Activated CD4-positive, alpha-beta T cell treated with anti-CD3 and anti-CD28 coated beads for 24 hours (primary cell): ENCODE measurements at regions not wholly inside any gene's neighbourhood (a gene's known extent, or its start where the extent isn't known, plus 50 kb on each side); places are given as distances from the start of the nearest gene placed in this dataset.
"Not testable (repeated sequence)": the region's sequence is repeated elsewhere in the genome, so short reads cannot be mapped to it uniquely, and the experiment has no call there.

Source experiments
- DNase-seq, 2 donors: peaks; one replicate each; pipeline ENCODE4 v3.0.0-alpha.2; 2020; ENCODE audit warnings: low read depth in 2 of 2

DNA sequence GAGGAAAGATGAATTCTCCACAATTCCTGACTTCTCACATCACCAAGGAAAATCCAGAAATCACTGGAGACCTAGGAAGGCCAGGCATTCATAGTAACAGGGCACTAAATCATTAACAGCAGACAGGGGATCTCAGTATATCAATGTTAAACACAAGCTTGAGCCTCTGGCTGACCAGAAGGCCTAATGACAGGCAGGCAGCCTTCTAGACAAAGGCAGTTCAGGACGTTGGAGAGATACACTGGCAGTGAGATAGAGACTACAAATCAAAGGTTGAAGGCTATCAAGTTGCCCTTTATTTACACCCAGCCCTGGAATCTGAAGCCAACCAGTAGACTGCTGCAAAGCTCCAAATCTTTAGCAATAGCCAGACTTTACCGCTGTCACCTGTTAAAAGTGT, 422.8 kb upstream of the CCL2 start:
- no peak for DNase-seq

- no peak for DNase-seq
Observed at GRCh38 chr17:33837281-33837680, 417.8 kb upstream of the CCL2 start.

GRCh38 chr17:33838281-33838680, 416.8 kb upstream of the CCL2 start:
- DNase-seq: no peak

- no peak for DNase-seq
Observed at GRCh38 chr17:33847900-33848299, 407.2 kb upstream of the CCL2 start.

GRCh38 chr17:33848433-33848832, 406.7 kb upstream of the CCL2 start:
- no peak for DNase-seq

DNA sequence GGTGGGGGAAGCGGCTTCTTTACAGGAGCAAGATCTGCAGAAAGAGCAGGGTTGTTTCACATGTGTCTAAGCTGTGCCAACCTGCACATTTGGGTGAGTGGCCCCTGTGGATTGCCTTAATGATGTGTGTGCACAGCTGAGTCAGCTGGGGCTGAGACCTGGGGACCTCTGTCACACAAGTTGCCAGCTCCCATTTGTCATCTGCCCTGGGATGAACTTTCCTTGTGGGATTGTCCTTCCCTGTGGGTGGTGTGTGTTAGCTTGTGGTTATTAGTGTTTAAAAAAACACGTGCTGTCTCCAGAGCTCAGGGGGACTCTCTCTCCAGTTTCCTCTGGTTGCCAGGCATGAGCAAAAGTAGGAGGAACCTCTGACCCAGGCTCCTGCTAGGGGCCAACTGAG, 400.5 kb upstream of the CCL2 start:
- no peak for DNase-seq

- DNase-seq: no peak
Observed at GRCh38 chr17:33858121-33858520, 397.0 kb upstream of the CCL2 start.

DNA sequence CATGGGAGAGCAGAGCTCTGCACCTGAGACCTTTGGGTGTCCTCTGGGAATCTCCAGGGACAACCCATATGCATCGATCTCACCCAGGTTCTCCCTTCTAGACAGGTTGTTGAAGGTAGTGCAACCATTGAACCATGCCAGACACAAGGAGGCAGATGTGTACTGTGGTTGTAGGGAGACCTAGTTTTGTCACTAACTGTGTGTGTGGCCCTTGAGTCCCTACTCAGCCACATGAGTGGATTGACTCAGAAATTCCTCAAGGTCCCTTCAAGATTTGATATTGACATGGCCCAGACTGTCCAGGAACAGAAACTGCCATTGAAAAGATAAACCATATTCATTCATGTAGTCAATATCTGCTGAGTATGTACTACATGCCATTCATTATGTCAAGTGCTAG, 396.4 kb upstream of the CCL2 start:
- DNase-seq: no peak

DNA sequence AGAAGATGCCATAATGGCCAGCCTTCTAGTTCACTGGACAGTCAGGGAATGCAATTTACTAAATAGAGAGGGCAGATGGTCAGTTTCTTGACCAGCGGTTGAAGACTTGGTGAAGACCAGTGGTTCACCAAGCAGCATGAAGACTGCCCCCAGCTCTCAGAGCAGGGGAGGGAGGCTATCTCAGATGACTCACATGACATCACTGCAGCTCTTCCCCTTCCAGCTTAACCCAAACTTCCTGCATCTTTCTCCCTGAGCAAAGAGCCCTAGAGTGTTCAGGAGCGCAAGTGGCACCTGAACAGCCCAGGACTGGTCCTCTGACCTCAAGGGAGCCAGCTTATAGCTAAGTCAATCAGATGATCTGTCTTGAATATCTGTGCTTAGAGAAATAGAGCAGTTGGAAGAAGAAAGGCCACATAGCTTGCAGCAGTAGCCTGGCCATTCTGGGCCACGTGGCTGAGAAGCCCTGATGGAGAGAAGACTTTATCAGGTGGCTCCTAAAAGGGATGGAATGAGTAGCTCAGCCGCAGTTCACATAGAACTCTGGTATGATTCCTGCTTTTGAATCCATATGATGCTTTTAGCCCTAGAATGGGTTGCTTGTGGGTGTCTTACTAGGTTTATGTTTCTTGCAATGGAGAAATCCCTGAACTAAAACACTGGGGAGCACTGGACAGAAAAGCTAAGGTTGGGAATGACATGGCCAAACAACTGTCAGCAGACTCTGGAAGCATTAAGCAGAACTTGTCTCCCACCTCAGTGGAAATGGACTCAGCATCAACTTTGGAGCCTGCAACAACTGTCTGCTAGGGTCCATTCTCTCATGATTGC, 392.1 kb upstream of the CCL2 start:
- DNase-seq: no peak

DNA sequence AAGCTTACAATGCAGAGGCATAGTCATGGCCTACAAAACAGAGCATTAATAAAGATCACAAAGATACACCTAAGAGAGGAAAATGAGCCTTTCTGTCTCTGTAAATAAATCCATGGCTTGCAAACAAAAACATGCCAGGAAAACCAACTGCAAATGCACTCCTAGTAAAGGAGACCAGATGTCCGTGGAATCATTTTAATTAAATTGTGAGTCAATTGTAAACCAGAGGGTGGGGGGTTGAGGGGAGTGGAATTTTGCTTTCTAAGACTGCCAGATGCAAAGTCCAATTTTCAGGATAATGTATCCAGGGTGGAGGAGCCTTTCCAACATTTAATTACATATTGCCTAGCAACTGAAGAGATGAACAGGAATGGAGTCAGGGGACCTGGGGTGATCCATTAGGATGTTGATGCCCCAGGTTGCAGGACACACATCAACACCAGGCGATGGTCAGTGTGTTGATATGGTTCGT, 390.3 kb upstream of the CCL2 start:
- DNase-seq: no peak

GRCh38 chr17:33868899-33869298, 386.2 kb upstream of the CCL2 start:
- no peak for DNase-seq

DNA sequence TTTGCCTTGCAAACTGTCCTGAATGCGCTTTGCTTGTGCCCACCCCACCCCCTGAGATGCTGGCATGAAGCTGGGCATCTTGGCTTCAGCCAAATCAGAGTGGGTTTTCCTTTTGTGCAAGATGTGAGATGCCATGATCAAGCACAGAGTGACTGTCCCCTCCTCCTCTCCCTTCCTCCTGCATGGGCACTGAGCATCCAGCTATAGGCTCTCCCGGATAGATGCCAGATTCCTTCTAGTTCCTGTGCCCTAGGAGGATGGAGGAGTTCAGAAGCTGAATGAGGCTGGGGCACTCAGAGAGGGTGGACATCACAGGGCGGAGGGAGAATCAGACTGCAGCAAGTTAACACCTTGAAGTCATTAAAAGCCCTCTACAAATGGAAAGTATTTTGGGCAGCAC, 384.1 kb upstream of the CCL2 start:
- DNase-seq: no peak

GRCh38 chr17:33871720-33872540, 383.2 kb upstream of the CCL2 start:
- no peak for DNase-seq

- DNase-seq: no peak
Observed at GRCh38 chr17:33873201-33873617, 381.9 kb upstream of the CCL2 start.

DNA sequence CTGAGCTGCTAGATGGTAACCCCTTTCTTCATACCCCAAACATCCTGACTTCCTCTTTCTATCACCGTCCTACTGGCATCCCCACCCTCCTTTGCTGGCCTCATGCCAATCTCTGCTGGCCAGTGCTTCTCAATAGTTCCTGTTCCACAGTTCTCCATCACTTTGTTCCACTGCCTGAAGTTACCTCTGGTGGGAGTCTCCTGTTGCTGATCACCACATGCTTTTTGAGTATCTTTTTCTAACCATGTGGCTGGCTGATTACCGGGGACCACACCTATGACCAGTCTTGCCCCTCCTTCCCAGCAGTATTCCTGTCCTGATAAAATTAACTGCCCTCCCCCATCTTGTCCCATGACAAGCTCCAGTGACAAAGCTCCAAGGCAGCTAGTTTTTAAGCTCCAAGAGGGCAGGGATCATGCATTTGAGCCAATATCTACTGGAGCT, 380.4 kb upstream of the CCL2 start:
- no peak for DNase-seq

- DNase-seq: no peak
Observed at GRCh38 chr17:33875973-33876372, 379.1 kb upstream of the CCL2 start.

DNA sequence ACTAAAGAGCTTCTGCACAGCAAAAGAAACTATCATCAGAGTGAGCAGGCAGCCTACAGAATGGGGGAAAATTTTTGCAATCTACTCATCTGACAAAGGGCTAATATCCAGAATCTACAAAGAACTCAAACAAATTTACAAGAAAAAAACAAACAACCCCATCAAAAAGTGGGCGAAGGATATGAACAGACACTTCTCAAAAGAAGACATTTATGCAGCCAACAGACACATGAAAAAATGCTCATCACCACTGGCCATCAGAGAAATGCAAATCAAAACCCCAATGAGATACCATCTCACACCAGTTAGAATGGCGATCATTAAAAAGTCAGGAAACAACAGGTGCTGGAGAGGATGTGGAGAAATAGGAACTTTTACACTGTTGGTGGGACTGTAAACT, 372.8 kb upstream of the CCL2 start:
- DNase-seq: not testable (repeated sequence)

- DNase-seq: not testable (repeated sequence)
Observed at GRCh38 chr17:33882677-33883076, 372.4 kb upstream of the CCL2 start.

- DNase-seq: no peak
Observed at GRCh38 chr17:33888455-33888854, 366.6 kb upstream of the CCL2 start.

DNA sequence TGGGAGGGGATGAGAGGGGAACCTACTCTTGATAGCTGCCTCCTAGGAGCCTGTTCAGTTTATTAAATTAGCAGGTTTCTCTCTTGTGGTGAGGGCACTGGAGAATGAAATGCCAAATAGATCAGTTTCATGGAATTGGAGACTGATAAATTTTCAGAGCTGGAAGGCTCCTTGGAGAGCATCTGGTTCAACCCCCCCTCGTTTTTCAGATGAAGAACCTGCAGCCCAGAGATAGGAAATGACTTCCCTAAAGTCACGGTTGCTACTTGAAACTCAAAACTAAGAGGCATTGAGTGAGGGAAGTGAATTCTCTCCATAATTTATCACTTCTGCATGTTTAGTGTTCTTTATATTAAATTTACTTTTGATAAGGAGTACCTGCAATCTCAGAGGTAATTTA, 366.0 kb upstream of the CCL2 start:
- no peak for DNase-seq

DNA sequence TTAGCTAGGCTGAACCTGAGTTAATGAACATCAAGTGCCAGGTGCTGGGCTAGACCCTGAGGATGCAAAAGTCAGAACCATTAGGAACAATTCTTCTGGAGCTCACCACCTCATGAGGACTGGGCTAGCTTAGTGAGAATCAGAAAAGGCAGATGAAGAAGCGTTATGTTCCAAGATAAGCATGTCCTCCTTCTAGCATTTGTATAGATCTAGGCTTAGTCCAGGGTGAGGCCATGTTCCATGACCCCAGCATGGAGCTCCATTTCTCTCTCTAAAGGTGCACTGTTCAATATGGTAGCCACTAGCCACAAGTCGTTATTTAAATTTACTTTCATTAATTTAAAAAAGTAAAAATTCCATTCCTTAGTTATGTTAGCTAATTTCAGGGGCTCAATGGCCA, 365.3 kb upstream of the CCL2 start:
- DNase-seq: no peak

- DNase-seq: no peak
Observed at GRCh38 chr17:33892717-33893591, 362.1 kb upstream of the CCL2 start.
